Bronchial epithelial cell (primary cell): ENCODE measurements at regions not wholly inside any gene's neighbourhood (a gene's known extent, or its start where the extent isn't known, plus 50 kb on each side); places are given as distances from the start of the nearest gene placed in this dataset.

Source experiments
- DNase-seq: peaks from one replicate; pipeline ENCODE4 v3.0.0-alpha.2; 2010; ENCODE audit warnings: low read depth
- FAIRE-seq: peaks from 2 replicates; lab custom pipeline; 2011; peaks lifted over from hg19 to GRCh38; lab: Jason Lieb, UNC
- H3K27me3 ChIP-seq: 2 replicates; pipeline ENCODE4 v1.5.1; 2011; ENCODE audit warnings: low read length; ENCODE audit not compliant: control insufficient read depth, insufficient read depth
- H3K36me3 ChIP-seq: 2 replicates; pipeline ENCODE4 v1.5.1; 2011; ENCODE audit warnings: low read length; ENCODE audit not compliant: control insufficient read depth, insufficient read depth
- H3K4me3 ChIP-seq: 2 replicates; pipeline ENCODE4 v1.5.1; 2011; ENCODE audit warnings: mild to moderate bottlenecking, low read depth, low read length, control low read depth
- TF ChIP-seq, protein P1 (sequence below): IDR thresholded peaks from 2 replicates; pipeline ENCODE4 v1.5.1; 2011; ENCODE audit warnings: mild to moderate bottlenecking, moderate library complexity, low read length, control low read depth, inconsistent platforms; ENCODE audit not compliant: insufficient read depth, severe bottlenecking

GRCh38 chr9:80964914-80965313 lies 724.4 kb downstream of the TLE1 start:
- FAIRE-seq (no peak), DNase-seq (no peak)
- no peak overlapping the region for H3K4me3 ChIP-seq
- TF ChIP-seq, protein P1, sequence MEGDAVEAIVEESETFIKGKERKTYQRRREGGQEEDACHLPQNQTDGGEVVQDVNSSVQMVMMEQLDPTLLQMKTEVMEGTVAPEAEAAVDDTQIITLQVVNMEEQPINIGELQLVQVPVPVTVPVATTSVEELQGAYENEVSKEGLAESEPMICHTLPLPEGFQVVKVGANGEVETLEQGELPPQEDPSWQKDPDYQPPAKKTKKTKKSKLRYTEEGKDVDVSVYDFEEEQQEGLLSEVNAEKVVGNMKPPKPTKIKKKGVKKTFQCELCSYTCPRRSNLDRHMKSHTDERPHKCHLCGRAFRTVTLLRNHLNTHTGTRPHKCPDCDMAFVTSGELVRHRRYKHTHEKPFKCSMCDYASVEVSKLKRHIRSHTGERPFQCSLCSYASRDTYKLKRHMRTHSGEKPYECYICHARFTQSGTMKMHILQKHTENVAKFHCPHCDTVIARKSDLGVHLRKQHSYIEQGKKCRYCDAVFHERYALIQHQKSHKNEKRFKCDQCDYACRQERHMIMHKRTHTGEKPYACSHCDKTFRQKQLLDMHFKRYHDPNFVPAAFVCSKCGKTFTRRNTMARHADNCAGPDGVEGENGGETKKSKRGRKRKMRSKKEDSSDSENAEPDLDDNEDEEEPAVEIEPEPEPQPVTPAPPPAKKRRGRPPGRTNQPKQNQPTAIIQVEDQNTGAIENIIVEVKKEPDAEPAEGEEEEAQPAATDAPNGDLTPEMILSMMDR = no peak
- H3K27me3 ChIP-seq = no peaks in the 10 kb centered on the region
- no peaks in the 10 kb centered on the region for H3K36me3 ChIP-seq

DNA sequence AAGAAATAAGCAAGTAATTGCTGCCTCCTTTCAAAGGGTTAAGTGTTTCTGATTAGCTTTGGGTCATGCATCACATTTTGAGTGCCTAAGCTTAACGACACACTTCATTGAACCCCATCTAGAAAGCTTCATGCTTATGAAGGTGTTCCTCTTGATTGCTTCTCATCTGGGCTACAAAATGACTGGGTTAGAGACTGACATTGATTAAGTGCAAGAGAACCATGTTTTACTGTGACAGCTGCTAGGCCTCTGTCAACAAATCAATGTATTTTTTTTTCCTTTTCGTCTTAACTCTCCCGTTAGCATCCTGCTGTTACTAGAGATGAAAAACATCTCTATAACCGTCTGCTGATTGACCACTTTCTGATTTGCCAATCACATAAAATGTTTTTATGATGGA lies 725.0 kb downstream of the TLE1 start:
- TF ChIP-seq, protein P1 = no peak
- no peak for FAIRE-seq

GRCh38 chr9:80957801-80958200 lies 731.5 kb downstream of the TLE1 start:
- H3K27me3 ChIP-seq = peaks cover 1% of the 10 kb centered on the region
- TF ChIP-seq, protein P1 = no peak
- FAIRE-seq (no peak), DNase-seq (peak; percentile 12)
- H3K4me3 ChIP-seq = no peak overlapping the region
- H3K36me3 ChIP-seq = no peaks in the 10 kb centered on the region

More for the DNA sequence above, 725.0 kb downstream of the TLE1 start:
- H3K36me3 ChIP-seq = no peaks in the 10 kb centered on the region
- H3K4me3 ChIP-seq = no peak overlapping the region
- H3K27me3 ChIP-seq = no peaks in the 10 kb centered on the region
- DNase-seq = no peak

- Histone ChIP-seq H3K36me3 (no peaks in the 10 kb centered on the region), H3K4me3 (no peak overlapping the region), H3K27me3 (peaks cover 1% of the 10 kb centered on the region)
- FAIRE-seq (no peak), DNase-seq (no peak)
- TF ChIP-seq, protein P1 = no peak
Observed at GRCh38 chr9:80954521-80954920, 734.8 kb downstream of the TLE1 start.

- Histone ChIP-seq H3K36me3 (no peaks in the 10 kb centered on the region), H3K4me3 (no peak overlapping the region), H3K27me3 (peaks cover 1% of the 10 kb centered on the region)
- no peak for DNase-seq
- TF ChIP-seq, protein P1 = no peak
- no peak for FAIRE-seq
Observed at GRCh38 chr9:80952363-80952922, 736.9 kb downstream of the TLE1 start.

GRCh38 chr9:80951675-80952074 lies 737.7 kb downstream of the TLE1 start:
- Histone ChIP-seq H3K27me3 (peaks cover 1% of the 10 kb centered on the region), H3K36me3 (no peaks in the 10 kb centered on the region), H3K4me3 (no peak overlapping the region)
- FAIRE-seq (no peak), DNase-seq (no peak)
- TF ChIP-seq, protein P1 = no peak
